Panc1 (cell line): ENCODE measurements at regions not wholly inside any gene's neighbourhood (a gene's known extent, or its start where the extent isn't known, plus 50 kb on each side); places are given as distances from the start of the nearest gene placed in this dataset.

Experiments
- POLR2AphosphoS5 ChIP-seq: IDR thresholded peaks from 2 replicates; pipeline ENCODE4 v1.6.1; 2012; ENCODE audit warnings: mild to moderate bottlenecking, low read depth, low read length, moderate library complexity
- SIN3A ChIP-seq: IDR thresholded peaks from 2 replicates; pipeline ENCODE4 v1.6.1; 2012; ENCODE audit warnings: low read depth, mild to moderate bottlenecking, low read length, moderate library complexity, borderline replicate concordance; ENCODE audit not compliant: insufficient read depth
- TCF7L2 ChIP-seq: IDR thresholded peaks from 2 replicates; pipeline ENCODE4 v1.6.1; 2011; ENCODE audit warnings: mild to moderate bottlenecking, low read depth, low read length, inconsistent platforms
- TF ChIP-seq, protein P1 (sequence below): fragments of 450-650 bp; IDR thresholded peaks from 2 replicates; pipeline ENCODE4 v1.5.1; 2017; ENCODE audit warnings: mild to moderate bottlenecking
- TF ChIP-seq, protein P2 (sequence below), 2 experiments: IDR thresholded peaks; 2 replicates each; pipeline ENCODE4 v1.6.1; 2011 to 2012; ENCODE audit warnings: low read depth in 2 of 2, control low read depth in 1 of 2, low read length in 1 of 2, mild to moderate bottlenecking in 1 of 2, moderate library complexity in 1 of 2; ENCODE audit not compliant: insufficient read depth in 1 of 2

DNA sequence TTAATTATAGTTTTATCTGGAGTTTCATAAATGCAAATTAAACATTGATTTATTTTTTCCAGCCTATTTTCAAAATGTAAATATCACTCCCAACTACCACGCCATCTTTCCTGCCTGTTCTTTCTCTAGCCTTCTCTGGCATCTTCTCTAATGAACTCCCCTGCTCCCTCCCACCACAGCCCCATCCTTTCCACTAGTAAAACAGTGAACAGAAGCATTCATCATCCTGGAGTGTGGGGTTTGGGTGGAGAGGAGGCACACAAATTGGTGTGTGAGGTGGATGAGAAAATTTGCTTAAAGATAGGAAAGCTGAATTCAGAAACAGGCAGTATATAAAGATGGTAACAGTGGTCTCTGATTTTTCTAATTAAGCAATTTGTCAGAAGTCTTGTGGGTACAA is 479.4 kb downstream of the ARL4A start:
- TF ChIP-seq, protein P1, sequence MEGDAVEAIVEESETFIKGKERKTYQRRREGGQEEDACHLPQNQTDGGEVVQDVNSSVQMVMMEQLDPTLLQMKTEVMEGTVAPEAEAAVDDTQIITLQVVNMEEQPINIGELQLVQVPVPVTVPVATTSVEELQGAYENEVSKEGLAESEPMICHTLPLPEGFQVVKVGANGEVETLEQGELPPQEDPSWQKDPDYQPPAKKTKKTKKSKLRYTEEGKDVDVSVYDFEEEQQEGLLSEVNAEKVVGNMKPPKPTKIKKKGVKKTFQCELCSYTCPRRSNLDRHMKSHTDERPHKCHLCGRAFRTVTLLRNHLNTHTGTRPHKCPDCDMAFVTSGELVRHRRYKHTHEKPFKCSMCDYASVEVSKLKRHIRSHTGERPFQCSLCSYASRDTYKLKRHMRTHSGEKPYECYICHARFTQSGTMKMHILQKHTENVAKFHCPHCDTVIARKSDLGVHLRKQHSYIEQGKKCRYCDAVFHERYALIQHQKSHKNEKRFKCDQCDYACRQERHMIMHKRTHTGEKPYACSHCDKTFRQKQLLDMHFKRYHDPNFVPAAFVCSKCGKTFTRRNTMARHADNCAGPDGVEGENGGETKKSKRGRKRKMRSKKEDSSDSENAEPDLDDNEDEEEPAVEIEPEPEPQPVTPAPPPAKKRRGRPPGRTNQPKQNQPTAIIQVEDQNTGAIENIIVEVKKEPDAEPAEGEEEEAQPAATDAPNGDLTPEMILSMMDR, result no peak
- TF ChIP-seq POLR2AphosphoS5, result no peak
- TF ChIP-seq SIN3A, result no peak
- TF ChIP-seq, protein P2, sequence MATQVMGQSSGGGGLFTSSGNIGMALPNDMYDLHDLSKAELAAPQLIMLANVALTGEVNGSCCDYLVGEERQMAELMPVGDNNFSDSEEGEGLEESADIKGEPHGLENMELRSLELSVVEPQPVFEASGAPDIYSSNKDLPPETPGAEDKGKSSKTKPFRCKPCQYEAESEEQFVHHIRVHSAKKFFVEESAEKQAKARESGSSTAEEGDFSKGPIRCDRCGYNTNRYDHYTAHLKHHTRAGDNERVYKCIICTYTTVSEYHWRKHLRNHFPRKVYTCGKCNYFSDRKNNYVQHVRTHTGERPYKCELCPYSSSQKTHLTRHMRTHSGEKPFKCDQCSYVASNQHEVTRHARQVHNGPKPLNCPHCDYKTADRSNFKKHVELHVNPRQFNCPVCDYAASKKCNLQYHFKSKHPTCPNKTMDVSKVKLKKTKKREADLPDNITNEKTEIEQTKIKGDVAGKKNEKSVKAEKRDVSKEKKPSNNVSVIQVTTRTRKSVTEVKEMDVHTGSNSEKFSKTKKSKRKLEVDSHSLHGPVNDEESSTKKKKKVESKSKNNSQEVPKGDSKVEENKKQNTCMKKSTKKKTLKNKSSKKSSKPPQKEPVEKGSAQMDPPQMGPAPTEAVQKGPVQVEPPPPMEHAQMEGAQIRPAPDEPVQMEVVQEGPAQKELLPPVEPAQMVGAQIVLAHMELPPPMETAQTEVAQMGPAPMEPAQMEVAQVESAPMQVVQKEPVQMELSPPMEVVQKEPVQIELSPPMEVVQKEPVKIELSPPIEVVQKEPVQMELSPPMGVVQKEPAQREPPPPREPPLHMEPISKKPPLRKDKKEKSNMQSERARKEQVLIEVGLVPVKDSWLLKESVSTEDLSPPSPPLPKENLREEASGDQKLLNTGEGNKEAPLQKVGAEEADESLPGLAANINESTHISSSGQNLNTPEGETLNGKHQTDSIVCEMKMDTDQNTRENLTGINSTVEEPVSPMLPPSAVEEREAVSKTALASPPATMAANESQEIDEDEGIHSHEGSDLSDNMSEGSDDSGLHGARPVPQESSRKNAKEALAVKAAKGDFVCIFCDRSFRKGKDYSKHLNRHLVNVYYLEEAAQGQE (IDR thresholded peaks at IDR 0.05; ENCODE audit: insufficient read depth in 1 of 2, low read depth in 2 of 2, low read length in 1 of 2), result no peak
- no peak for TF ChIP-seq TCF7L2
